Endometrium (tissue), 2 donors: ENCODE measurements at regions not wholly inside any gene's neighbourhood (a gene's known extent, or its start where the extent isn't known, plus 50 kb on each side); places are given as distances from the start of the nearest gene placed in this dataset.
A peak's percentile ranks its signal among the peaks of the same experiment; 100 is the strongest.

Experiments
- FAIRE-seq: peaks from 2 replicates; lab custom pipeline; 2012; peaks lifted over from hg19 to GRCh38; lab: Jason Lieb, UNC
- donor health status: control.
- donor health status: control.

GRCh38 chr11:25970726-25971508 lies 361.0 kb upstream of the ANO3 start:
- FAIRE-seq, result no peak

DNA sequence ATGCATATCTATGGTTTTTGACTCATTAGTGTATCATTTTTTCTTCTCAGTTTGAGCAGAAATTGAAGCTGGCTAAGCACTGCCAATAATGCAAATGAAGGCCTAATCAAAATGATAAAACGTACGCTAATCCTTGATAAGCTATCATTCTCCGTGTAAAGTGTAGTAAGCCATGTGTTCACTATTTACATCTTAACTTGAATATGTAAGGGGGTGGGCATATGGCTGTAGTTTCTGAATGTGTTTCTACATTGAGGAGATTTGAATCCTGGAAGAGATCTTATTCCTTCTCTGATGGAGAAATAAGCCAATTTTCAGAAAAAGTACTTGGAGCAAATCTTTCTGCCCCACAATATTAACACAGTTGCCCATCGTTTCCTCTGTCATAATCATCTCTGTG lies 351.8 kb upstream of the ANO3 start:
- FAIRE-seq, result no peak

GRCh38 chr11:25981998-25982397 lies 349.9 kb upstream of the ANO3 start:
- no peak for FAIRE-seq

- no peak for FAIRE-seq
These were observed 348.6 kb upstream of the ANO3 start for GRCh38 chr11:25983280-25983679.

DNA sequence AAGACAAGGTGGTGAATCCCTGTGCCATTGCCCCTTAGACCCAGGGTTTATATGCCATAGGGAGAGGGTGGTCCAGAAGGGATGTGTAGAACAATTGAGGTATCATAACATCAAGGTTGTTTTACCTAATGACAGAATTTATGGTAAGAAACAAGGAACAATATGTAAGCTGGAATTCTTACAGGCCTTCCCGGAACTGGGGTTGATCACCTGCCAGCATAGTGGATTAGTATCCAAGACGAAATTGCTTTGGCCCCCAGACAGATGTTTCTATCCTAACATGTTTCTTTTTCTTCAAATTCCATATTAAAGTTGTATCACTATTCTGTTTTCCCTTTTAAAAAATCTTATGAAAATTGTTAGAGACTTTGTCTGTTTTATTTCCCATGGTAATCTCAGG lies 343.8 kb upstream of the ANO3 start:
- no peak for FAIRE-seq

DNA sequence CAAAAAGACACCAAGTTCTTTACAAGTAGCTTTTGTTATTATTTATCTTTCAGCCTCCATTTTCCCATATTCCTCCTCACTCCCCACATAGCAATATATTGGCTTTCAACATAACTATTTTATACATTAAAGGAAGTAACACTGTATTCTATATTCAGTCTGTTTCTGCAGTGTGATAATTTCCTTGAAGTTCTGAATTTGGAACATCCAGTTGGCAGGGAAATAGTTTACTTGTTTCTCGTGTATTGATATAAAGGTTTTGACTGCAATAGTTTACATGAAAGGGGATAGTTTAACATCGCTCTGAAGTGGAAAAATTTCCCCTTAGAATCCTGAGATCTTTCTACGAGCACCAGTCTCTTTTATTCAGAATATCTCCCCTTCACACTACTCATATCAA lies 341.5 kb upstream of the ANO3 start:
- no peak for FAIRE-seq

- no peak for FAIRE-seq
These were observed 340.5 kb upstream of the ANO3 start for GRCh38 chr11:25991476-25991875.

- FAIRE-seq, result no peak
These were observed 339.6 kb upstream of the ANO3 start for GRCh38 chr11:25992294-25992693.

DNA sequence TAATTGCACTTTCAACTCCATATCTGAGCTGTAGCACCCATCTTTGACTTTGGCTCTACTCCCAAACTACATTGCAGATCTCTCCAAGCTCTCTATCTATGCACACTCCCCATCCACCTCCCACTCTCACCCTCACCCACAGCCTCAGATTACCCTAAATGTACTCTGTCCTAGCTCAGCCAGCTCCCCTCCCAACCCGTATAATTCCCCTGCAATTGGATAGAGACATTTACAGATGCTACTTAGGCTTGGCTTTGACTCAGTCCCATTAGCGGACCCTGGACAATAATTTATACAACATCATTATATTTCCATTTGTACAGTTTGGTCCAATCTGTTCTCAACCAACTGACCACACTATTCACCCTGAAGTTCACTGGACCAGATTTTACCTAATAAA lies 338.9 kb upstream of the ANO3 start:
- FAIRE-seq, result no peak

DNA sequence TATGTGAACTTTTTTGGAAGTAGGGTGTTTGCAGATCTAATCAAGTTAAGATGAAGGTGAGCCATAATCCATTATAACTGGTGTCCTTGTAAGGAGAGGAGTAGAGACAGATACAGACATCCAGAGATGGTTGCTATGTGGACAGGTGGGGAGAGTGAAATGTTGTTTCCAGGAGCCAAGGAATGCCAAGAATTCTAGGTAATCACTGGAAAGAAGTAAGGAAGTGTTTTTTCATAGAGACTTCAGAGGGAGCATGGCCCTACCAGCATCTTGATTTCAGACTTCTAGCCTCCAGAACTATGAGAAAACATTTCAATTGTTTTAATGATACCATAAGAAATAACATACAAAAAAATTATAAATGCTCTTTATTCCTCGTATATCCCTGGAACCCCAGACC lies 320.5 kb upstream of the ANO3 start:
- no peak for FAIRE-seq

- no peak for FAIRE-seq
These were observed 317.3 kb upstream of the ANO3 start for GRCh38 chr11:26014456-26015115.

- FAIRE-seq, result no peak
These were observed 314.5 kb upstream of the ANO3 start for GRCh38 chr11:26017322-26017860.

- no peak for FAIRE-seq
These were observed 314.0 kb upstream of the ANO3 start for GRCh38 chr11:26017903-26018302.

DNA sequence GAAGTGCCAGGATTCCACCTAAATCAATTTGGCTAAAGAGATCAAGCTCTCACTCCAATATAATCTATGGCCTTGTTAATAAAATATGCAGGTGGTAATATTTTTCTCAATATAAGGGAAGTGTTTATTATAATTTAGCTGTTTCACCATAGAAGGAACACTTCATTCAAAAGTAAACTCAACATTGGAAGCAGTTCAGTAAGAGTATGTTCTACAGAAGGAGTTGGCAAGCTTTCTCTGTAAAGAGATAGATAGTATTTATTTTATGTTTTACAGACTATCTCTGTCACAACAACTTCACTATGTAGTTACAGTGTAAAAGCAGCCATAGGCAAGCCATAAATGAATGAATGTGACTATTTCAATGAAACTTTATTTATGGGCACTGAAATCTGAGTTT lies 313.6 kb upstream of the ANO3 start:
- FAIRE-seq, result no peak

DNA sequence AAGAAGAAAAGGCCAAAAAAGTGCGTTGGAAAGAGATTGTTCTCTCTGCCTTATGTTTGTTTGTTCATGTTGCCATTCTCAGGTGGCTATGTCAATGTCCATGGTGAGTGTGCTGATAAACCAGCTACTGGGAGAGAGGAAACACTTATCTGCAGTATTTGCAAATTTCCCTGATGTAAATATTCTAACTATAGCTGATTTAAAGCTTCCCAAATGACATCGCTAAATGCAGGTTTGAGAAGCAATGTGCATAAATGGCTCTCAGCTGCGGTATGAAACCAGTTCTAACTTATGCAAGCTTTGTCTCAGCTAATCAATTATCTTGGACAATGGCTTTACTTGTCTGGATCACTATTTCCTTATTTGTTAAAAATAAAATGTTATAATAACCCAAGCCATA lies 312.5 kb upstream of the ANO3 start:
- FAIRE-seq, result no peak

DNA sequence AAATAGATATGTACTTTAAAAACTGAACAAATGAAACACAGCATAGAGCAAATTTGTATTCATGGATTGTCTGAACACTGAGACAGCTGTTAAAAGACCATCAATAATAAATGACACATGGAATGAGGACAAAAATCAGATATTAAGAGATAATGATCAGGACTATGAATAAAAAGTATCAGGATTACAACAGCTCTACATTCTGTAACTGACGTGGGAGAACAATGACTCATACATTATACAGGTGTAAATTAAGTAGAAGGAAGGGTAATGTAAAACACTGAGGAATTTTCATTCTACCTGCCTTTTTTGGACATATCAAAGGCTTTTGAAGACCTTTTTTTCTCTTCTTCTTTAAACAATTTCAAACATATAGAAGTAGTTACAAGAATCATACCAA lies 310.9 kb upstream of the ANO3 start:
- no peak for FAIRE-seq

- FAIRE-seq, result no peak
These were observed 308.9 kb upstream of the ANO3 start for GRCh38 chr11:26023057-26023456.

- FAIRE-seq, result no peak
These were observed 306.3 kb upstream of the ANO3 start for GRCh38 chr11:26025676-26026075.

GRCh38 chr11:26026078-26026477 lies 305.9 kb upstream of the ANO3 start:
- FAIRE-seq, result no peak

DNA sequence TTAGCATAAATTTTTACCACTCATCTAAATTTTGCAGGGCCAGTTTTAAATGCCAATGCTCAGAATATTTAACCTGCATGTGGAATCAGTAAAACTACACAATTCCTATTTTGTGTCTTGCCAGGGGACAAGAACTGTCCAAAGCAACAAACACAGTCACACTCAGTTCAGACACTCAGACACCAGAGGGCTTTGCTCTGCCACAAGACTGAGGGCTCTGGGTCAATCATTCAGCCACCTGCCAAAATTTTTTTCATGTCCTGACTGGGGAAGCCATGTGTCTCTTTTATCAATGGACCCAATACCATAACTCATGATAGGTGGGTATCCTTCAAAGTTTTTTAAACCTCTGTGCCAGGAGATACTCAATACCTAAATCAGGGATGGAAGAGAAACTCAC lies 304.0 kb upstream of the ANO3 start:
- no peak for FAIRE-seq

GRCh38 chr11:26028393-26028911 lies 303.5 kb upstream of the ANO3 start:
- no peak for FAIRE-seq

- FAIRE-seq, result no peak
These were observed 301.5 kb upstream of the ANO3 start for GRCh38 chr11:26030399-26030798.

- peak; percentile 87 for FAIRE-seq
These were observed 299.7 kb upstream of the ANO3 start for GRCh38 chr11:26032241-26032640.

- no peak for FAIRE-seq
These were observed 296.2 kb upstream of the ANO3 start for GRCh38 chr11:26035696-26036095.
